NT2/D1 (cell line): ENCODE measurements at regions not wholly inside any gene's neighbourhood (a gene's known extent, or its start where the extent isn't known, plus 50 kb on each side); places are given as distances from the start of the nearest gene placed in this dataset.

Experiments used
- YY1 ChIP-seq: IDR thresholded peaks from 2 replicates; pipeline ENCODE4 v1.6.1; 2011; ENCODE audit not compliant: insufficient read length, insufficient read depth
- ZNF274 ChIP-seq: IDR thresholded peaks from 2 replicates; pipeline ENCODE4 v1.6.1; 2011; ENCODE audit warnings: mild to moderate bottlenecking, low read depth, low read length

GRCh38 chr1:230509281-230509977 is 83.3 kb upstream of the PGBD5 start:
- TF ChIP-seq YY1 (no peak), ZNF274 (no peak)
